Stomach (tissue), 8 donors: ENCODE measurements at regions not wholly inside any gene's neighbourhood (a gene's known extent, or its start where the extent isn't known, plus 50 kb on each side); places are given as distances from the start of the nearest gene placed in this dataset.
A peak's percentile ranks its signal among the peaks of the same experiment; 100 is the strongest.
"Not testable (repeated sequence)": the region's sequence is repeated elsewhere in the genome, so short reads cannot be mapped to it uniquely, and the experiment has no call there.

Experiments used
- DNase-seq, 2 donors: peaks; one replicate each; pipeline versions ENCODE4 v3.0.0 to v3.0.0-alpha.2; 2013 to 2019
- H3K27ac ChIP-seq, 5 donors: fragments of 200-600 bp in 4 of 5; sonication (generic) in 4 of 5; one replicate each; pipeline ENCODE4 v1.5.1; 2013 to 2019; ENCODE audit warnings: mild to moderate bottlenecking in 1 of 5, moderate library complexity in 1 of 5
- H3K27me3 ChIP-seq, 3 donors: fragments of 200-600 bp; sonication (generic); one replicate each; pipeline ENCODE4 v1.5.1; 2017 to 2019; ENCODE audit warnings: mixed run types in 1 of 3
- H3K36me3 ChIP-seq, 4 donors: fragments of 200-600 bp; sonication (generic); 1 replicate in 3 of 4; 2 replicates in 1 of 4; pipeline ENCODE4 v1.5.1; 2016 to 2019
- H3K4me1 ChIP-seq, 4 donors: fragments of 200-600 bp; sonication (generic); one replicate each; pipeline ENCODE4 v1.5.1; 2016 to 2019
- H3K4me3 ChIP-seq, 4 donors: fragments of 200-600 bp; sonication (generic) in 3 of 4; one replicate each; pipeline ENCODE4 v1.5.1; 2016 to 2019; ENCODE audit warnings: mild to moderate bottlenecking in 1 of 4
- H3K9me3 ChIP-seq, 4 donors: fragments of 200-600 bp; sonication (generic); one replicate each; pipeline ENCODE4 v1.5.1; 2016 to 2019
- CTCF ChIP-seq, 7 experiments: fragments of 450-650 bp in 4 of 7; fragments of 200-600 bp in 3 of 7; sonication (generic) in 3 of 7; IDR thresholded peaks; one replicate each; pipeline ENCODE4 v1.5.1; 2016 to 2019; ENCODE audit warnings: antibody characterized with exemption in 7 of 7, control low read depth in 2 of 7, mild to moderate bottlenecking in 1 of 7
- EP300 ChIP-seq: sonication (generic); formaldehyde crosslinking; IDR thresholded peaks from one replicate; pipeline ENCODE4 v1.6.1; 2017; ENCODE audit warnings: antibody characterized with exemption
- POLR2A ChIP-seq, 4 donors: fragments of 450-650 bp; IDR thresholded peaks; one replicate each; pipeline ENCODE4 v1.6.1; 2016; ENCODE audit warnings: antibody characterized with exemption in 4 of 4, control low read depth in 2 of 4, mild to moderate bottlenecking in 1 of 4, moderate library complexity in 1 of 4
- POLR2AphosphoS5 ChIP-seq, 3 donors: sonication (generic); formaldehyde crosslinking; IDR thresholded peaks; one replicate each; pipeline ENCODE4 v1.6.1; 2016; ENCODE audit warnings: antibody characterized with exemption in 3 of 3
- WGBS, 5 donors: extraction: QIAGEN DNeasy Blood & Tissue Kit in 3 of 5; methylation state at CpG; one replicate each; pipeline versions ENCODE4 v1.1.5 to v1.1.7; 2013 to 2018; 5-methylcytosine and 5-hydroxymethylcytosine counted together
- intact Hi-C: fragments of 100-400 bp; cut with DNase I; formaldehyde crosslinking; loops from one replicate; pipeline ENCODE4 v1.15.1; 2023; ENCODE audit warnings: low total_unique reads
- donor health status: healthy with polysubstance abuse.
- donor health status: Bipolar disorder and iron deficiency.
- donor health status: healthy.

GRCh38 chr3:72079369-72079872 is 294.5 kb upstream of the PROK2 start:
- no peaks in the 10 kb centered on the region for H3K27me3 ChIP-seq
- WGBS, 5 donors, result 75 to 89% (median 83%) methylated on average over 2 of the region's 2 CpGs
- DNase-seq, result no peak
- no peaks in the 10 kb centered on the region for H3K36me3 ChIP-seq
- intact Hi-C loops, result no loop called here
- H3K27ac ChIP-seq, result no peak overlapping the region
- H3K9me3 ChIP-seq, result peaks cover 0 to 23% (median 14%) of the 10 kb centered on the region in 4 donors
- TF ChIP-seq EP300 (no peak), CTCF (IDR thresholded peaks at IDR 0.05) (no peak), POLR2A (IDR thresholded peaks at IDR 0.05) (no peak), POLR2AphosphoS5 (IDR thresholded peaks at IDR 0.05) (no peak)
- peaks cover 6 to 13% (median 9%) of the 10 kb centered on the region in 4 donors for H3K4me1 ChIP-seq
- no peak overlapping the region for H3K4me3 ChIP-seq

GRCh38 chr3:72078676-72079368 is 293.9 kb upstream of the PROK2 start:
- Histone ChIP-seq H3K9me3 (peaks cover 0 to 23% (median 14%) of the 10 kb centered on the region in 4 donors), H3K27me3 (no peaks in the 10 kb centered on the region), H3K36me3 (no peaks in the 10 kb centered on the region), H3K4me1 (peaks cover 6 to 13% (median 9%) of the 10 kb centered on the region in 4 donors), H3K4me3 (no peak overlapping the region), H3K27ac (peak overlapping the region in 1 of 5 donors; percentile 50)
- DNase-seq, result no peak
- TF ChIP-seq POLR2A (IDR thresholded peaks at IDR 0.05) (no peak), EP300 (no peak), CTCF (IDR thresholded peaks at IDR 0.05) (no peak), POLR2AphosphoS5 (IDR thresholded peaks at IDR 0.05) (no peak)
- intact Hi-C loops, result no loop called here
- WGBS, 5 donors, result 65 to 83% (median 68%) methylated on average over 2 of the region's 2 CpGs

- intact Hi-C loops, result no loop called here
- Histone ChIP-seq H3K27me3 (no peaks in the 10 kb centered on the region), H3K27ac (peak overlapping the region in 1 of 5 donors; percentile 50), H3K36me3 (no peaks in the 10 kb centered on the region), H3K9me3 (peaks cover 0 to 23% (median 14%) of the 10 kb centered on the region in 4 donors), H3K4me3 (no peak overlapping the region), H3K4me1 (peaks cover 6 to 9% (median 9%) of the 10 kb centered on the region in 4 donors)
- 53 to 70% (median 61%) methylated on average over 6 of the region's 6 CpGs for WGBS, 5 donors
- DNase-seq, result no peak
- TF ChIP-seq POLR2AphosphoS5 (IDR thresholded peaks at IDR 0.05) (no peak), EP300 (no peak), POLR2A (IDR thresholded peaks at IDR 0.05) (no peak), CTCF (IDR thresholded peaks at IDR 0.05) (no peak)
Measured at GRCh38 chr3:72077473-72078259, 292.7 kb upstream of the PROK2 start.

- H3K4me1 ChIP-seq, H3K27me3 ChIP-seq, DNase-seq, H3K36me3 ChIP-seq, H3K4me3 ChIP-seq, H3K27ac ChIP-seq, intact Hi-C loops: not testable (repeated sequence)
- 77 to 91% (median 82%) methylated on average over 7 of the region's 7 CpGs for WGBS, 5 donors
- H3K9me3 ChIP-seq, result peaks cover 0 to 23% (median 14%) of the 10 kb centered on the region in 4 donors
Measured at GRCh38 chr3:72075848-72076247, 290.9 kb upstream of the PROK2 start.
